ENCODE measurements at regions not wholly inside any gene's neighbourhood (a gene's known extent, or its start where the extent isn't known, plus 50 kb on each side); places are given as distances from the start of the nearest gene placed in this dataset.

GRCh38 chr12:115421350-115421749 lies 737.4 kb upstream of the TBX3 start:
- H3K36me3 Mint-ChIP-seq, result peaks cover 2% of the 10 kb centered on the region
- peaks cover 15% of the 10 kb centered on the region for H3K4me1 Mint-ChIP-seq
- peaks cover 8% of the 10 kb centered on the region for H3K9me3 Mint-ChIP-seq
- H3K27me3 Mint-ChIP-seq (ENCODE audit: low read depth), result no peaks in the 10 kb centered on the region
- TF ChIP-seq, protein P1, sequence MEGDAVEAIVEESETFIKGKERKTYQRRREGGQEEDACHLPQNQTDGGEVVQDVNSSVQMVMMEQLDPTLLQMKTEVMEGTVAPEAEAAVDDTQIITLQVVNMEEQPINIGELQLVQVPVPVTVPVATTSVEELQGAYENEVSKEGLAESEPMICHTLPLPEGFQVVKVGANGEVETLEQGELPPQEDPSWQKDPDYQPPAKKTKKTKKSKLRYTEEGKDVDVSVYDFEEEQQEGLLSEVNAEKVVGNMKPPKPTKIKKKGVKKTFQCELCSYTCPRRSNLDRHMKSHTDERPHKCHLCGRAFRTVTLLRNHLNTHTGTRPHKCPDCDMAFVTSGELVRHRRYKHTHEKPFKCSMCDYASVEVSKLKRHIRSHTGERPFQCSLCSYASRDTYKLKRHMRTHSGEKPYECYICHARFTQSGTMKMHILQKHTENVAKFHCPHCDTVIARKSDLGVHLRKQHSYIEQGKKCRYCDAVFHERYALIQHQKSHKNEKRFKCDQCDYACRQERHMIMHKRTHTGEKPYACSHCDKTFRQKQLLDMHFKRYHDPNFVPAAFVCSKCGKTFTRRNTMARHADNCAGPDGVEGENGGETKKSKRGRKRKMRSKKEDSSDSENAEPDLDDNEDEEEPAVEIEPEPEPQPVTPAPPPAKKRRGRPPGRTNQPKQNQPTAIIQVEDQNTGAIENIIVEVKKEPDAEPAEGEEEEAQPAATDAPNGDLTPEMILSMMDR (IDR thresholded peaks at IDR 0.05; ENCODE audit: unreplicated experiment), result no peak
- DNase-seq (ENCODE audit: low spot score in 2 of 2, unreplicated experiment in 2 of 2), result no peak
- no peak overlapping the region for H3K27ac Mint-ChIP-seq
- H3K4me3 Mint-ChIP-seq, result no peak overlapping the region

GRCh38 chr12:115419145-115419646 lies 735.2 kb upstream of the TBX3 start:
- no peaks in the 10 kb centered on the region for H3K27me3 Mint-ChIP-seq (ENCODE audit: low read depth)
- H3K4me1 Mint-ChIP-seq, result peaks cover 8% of the 10 kb centered on the region
- TF ChIP-seq, protein P1 (IDR thresholded peaks at IDR 0.05; ENCODE audit: unreplicated experiment), result no peak
- peaks cover 2% of the 10 kb centered on the region for H3K36me3 Mint-ChIP-seq
- no peak for DNase-seq (ENCODE audit: low spot score in 2 of 2, unreplicated experiment in 2 of 2)
- peaks cover 9% of the 10 kb centered on the region for H3K9me3 Mint-ChIP-seq
- H3K27ac Mint-ChIP-seq, result no peak overlapping the region
- no peak overlapping the region for H3K4me3 Mint-ChIP-seq

DNA sequence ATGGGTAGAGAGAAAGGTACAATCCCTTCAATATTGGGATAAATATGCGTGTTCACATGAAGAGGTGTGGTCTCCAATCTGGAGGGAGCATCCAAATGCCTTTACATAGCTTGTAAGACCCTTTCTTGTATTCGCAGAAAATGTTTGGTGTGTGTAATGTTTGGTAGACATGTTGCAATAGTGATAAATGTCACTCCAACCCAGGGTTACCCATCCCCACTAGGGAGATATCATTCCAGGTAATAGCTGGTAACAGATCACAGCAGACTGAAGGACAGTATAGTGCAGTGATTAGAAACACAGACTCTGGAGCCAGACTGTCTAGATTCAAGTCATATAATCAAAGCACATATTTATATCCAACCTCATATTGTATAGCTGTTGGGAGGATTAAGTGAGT lies 733.6 kb upstream of the TBX3 start:
- no peak overlapping the region for H3K4me3 Mint-ChIP-seq
- H3K27ac Mint-ChIP-seq, result no peak overlapping the region
- H3K4me1 Mint-ChIP-seq, result no peaks in the 10 kb centered on the region
- peaks cover 9% of the 10 kb centered on the region for H3K9me3 Mint-ChIP-seq
- H3K27me3 Mint-ChIP-seq (ENCODE audit: low read depth), result no peaks in the 10 kb centered on the region
- peaks cover 2% of the 10 kb centered on the region for H3K36me3 Mint-ChIP-seq
- no peak for DNase-seq (ENCODE audit: low spot score in 2 of 2, unreplicated experiment in 2 of 2)
- TF ChIP-seq, protein P1 (IDR thresholded peaks at IDR 0.05; ENCODE audit: unreplicated experiment), result no peak

- H3K27me3 Mint-ChIP-seq (ENCODE audit: low read depth), result no peaks in the 10 kb centered on the region
- TF ChIP-seq, protein P1 (IDR thresholded peaks at IDR 0.05; ENCODE audit: unreplicated experiment), result no peak
- DNase-seq (ENCODE audit: low spot score in 2 of 2, unreplicated experiment in 2 of 2), result no peak
- no peak overlapping the region for H3K4me3 Mint-ChIP-seq
- peaks cover 9% of the 10 kb centered on the region for H3K9me3 Mint-ChIP-seq
- peaks cover 2% of the 10 kb centered on the region for H3K36me3 Mint-ChIP-seq
- peaks cover 6% of the 10 kb centered on the region for H3K4me1 Mint-ChIP-seq
- no peak overlapping the region for H3K27ac Mint-ChIP-seq
These were observed 732.9 kb upstream of the TBX3 start for GRCh38 chr12:115416869-115417268.

DNA sequence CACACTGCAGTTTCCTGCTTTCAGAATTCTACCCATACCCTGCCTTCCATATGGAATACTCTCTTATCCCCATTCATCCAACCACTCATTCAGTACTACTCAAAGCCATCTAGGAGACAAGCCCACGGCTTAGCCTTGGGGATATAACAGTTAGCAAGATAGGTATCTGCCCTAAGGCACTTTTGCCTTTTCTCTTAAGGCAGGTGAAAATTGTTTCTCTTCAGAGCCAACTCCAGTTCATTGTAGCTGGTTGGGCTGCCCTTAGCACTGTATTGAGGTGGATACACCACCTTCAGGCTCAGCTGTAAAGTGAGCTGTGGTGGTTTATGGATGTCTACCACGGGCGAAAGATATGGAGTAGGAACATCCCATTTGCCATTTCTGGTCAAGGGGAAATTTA lies 729.7 kb upstream of the TBX3 start:
- DNase-seq (ENCODE audit: low spot score in 2 of 2, unreplicated experiment in 2 of 2), result no peak
- Mint-ChIP-seq H3K9me3 (peaks cover 9% of the 10 kb centered on the region), H3K4me1 (peaks cover 18% of the 10 kb centered on the region), H3K27me3 (ENCODE audit: low read depth) (no peaks in the 10 kb centered on the region), H3K4me3 (no peak overlapping the region), H3K27ac (no peak overlapping the region), H3K36me3 (peaks cover 2% of the 10 kb centered on the region)
- TF ChIP-seq, protein P1 (IDR thresholded peaks at IDR 0.05; ENCODE audit: unreplicated experiment), result no peak

DNA sequence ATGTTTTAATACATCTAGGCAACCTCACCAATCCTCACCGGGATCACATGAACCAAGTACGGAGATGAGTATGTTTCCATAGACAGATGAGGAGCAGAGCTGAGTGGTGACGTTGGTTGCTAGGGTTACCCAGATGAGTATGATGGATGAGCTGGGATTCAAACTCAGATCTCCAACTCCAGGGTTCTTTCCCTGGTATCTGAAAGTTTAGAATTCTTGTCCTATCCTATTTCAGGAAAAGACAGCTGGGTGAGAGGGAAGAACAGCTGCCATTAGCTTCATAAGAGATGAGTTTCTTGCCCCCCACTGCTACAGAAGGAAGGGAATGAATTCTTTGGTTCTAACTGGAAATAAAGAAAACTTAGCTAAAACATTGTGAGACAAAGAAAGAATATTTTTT lies 728.9 kb upstream of the TBX3 start:
- H3K4me3 Mint-ChIP-seq, result no peak overlapping the region
- peaks cover 2% of the 10 kb centered on the region for H3K36me3 Mint-ChIP-seq
- H3K27ac Mint-ChIP-seq, result no peak overlapping the region
- TF ChIP-seq, protein P1 (IDR thresholded peaks at IDR 0.05; ENCODE audit: unreplicated experiment), result no peak
- peaks cover 9% of the 10 kb centered on the region for H3K9me3 Mint-ChIP-seq
- no peaks in the 10 kb centered on the region for H3K27me3 Mint-ChIP-seq (ENCODE audit: low read depth)
- no peak for DNase-seq (ENCODE audit: low spot score in 2 of 2, unreplicated experiment in 2 of 2)
- peaks cover 18% of the 10 kb centered on the region for H3K4me1 Mint-ChIP-seq
